Colonic mucosa (tissue), 4 donors: ENCODE measurements at regions not wholly inside any gene's neighbourhood (a gene's known extent, or its start where the extent isn't known, plus 50 kb on each side); places are given as distances from the start of the nearest gene placed in this dataset.

Experiments
- DNase-seq: peaks from one replicate; pipeline ENCODE4 v3.0.0-alpha.2; 2020
- H3K27ac ChIP-seq: fragments of 200-600 bp; one replicate; pipeline ENCODE4 v1.8.0; 2021
- H3K27me3 ChIP-seq: fragments of 200-600 bp; one replicate; pipeline ENCODE4 v1.8.0; 2021
- H3K36me3 ChIP-seq: fragments of 200-600 bp; one replicate; pipeline ENCODE4 v1.8.0; 2021
- H3K4me1 ChIP-seq: fragments of 200-600 bp; one replicate; pipeline ENCODE4 v1.8.0; 2021; ENCODE audit warnings: mild to moderate bottlenecking
- H3K4me3 ChIP-seq: fragments of 200-600 bp; one replicate; pipeline ENCODE4 v1.8.0; 2021
- H3K9ac ChIP-seq, 2 donors: one replicate each; pipeline ENCODE4 v1.7.0; 2013; ENCODE audit warnings: control low read depth in 2 of 2, low read depth in 2 of 2, low read length in 2 of 2
- H3K9me3 ChIP-seq: fragments of 200-600 bp; one replicate; pipeline ENCODE4 v1.8.0; 2021
- intact Hi-C: fragments of 100-400 bp; cut with DNase I; formaldehyde crosslinking; loops from one replicate; pipeline ENCODE4 v1.14.1; 2022
- TF ChIP-seq, protein P1 (sequence below): fragments of 200-600 bp; IDR thresholded peaks from one replicate; pipeline ENCODE4 v1.8.0; 2022; ENCODE audit warnings: antibody characterized with exemption, mild to moderate bottlenecking
- donor health status: healthy.
- donor health status: DM: no; HTN: no; CAD: no.
- donor health status: DM: no; HTN: no; CAD: no.

DNA sequence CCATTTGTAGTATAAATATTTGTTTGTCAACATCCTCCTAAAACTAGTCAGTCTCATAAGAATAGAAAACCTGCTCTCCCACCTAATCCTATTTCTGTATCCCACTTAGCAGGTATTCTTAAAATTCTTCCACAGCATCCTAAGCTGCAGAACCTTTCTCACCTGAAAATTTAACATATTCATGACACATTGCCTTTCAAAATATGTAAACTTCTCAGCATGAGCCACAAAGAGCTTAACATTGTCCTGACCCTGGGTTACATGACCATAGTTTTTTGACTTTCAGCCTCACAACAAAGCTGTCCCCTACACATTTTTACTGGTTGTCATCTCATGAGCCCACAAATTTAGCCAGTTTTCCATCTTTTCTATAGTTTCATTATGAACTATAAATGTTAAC lies 712.1 kb downstream of the LTN1 start:
- TF ChIP-seq, protein P1, sequence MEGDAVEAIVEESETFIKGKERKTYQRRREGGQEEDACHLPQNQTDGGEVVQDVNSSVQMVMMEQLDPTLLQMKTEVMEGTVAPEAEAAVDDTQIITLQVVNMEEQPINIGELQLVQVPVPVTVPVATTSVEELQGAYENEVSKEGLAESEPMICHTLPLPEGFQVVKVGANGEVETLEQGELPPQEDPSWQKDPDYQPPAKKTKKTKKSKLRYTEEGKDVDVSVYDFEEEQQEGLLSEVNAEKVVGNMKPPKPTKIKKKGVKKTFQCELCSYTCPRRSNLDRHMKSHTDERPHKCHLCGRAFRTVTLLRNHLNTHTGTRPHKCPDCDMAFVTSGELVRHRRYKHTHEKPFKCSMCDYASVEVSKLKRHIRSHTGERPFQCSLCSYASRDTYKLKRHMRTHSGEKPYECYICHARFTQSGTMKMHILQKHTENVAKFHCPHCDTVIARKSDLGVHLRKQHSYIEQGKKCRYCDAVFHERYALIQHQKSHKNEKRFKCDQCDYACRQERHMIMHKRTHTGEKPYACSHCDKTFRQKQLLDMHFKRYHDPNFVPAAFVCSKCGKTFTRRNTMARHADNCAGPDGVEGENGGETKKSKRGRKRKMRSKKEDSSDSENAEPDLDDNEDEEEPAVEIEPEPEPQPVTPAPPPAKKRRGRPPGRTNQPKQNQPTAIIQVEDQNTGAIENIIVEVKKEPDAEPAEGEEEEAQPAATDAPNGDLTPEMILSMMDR: no peak
- intact Hi-C loops: no loop called here
- Histone ChIP-seq H3K9me3 (no peaks in the 10 kb centered on the region), H3K27me3 (no peaks in the 10 kb centered on the region), H3K9ac (no peak overlapping the region), H3K36me3 (no peaks in the 10 kb centered on the region), H3K4me1 (no peaks in the 10 kb centered on the region), H3K27ac (no peak overlapping the region), H3K4me3 (no peak overlapping the region)
- no peak for DNase-seq

DNA sequence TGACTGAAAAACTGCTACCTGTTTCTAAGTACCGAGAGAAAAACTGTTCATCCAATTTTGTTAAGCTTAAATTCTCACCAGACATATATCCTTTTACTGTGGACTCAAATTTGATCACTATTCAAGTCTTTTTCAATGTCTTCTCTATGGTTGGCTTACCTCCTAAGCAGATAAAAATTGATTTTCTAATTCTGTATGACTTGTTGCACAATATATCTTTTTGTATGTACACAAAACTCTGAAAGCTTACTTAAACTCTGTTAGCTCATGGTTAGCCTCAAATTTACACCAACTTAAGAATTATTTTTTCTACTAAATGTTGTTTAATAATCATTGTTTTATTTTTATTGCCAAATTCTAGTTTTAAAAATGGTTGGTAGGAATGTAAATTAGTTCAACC lies 715.4 kb downstream of the LTN1 start:
- Histone ChIP-seq H3K27me3 (no peaks in the 10 kb centered on the region), H3K36me3 (no peaks in the 10 kb centered on the region), H3K4me1 (no peaks in the 10 kb centered on the region), H3K4me3 (no peak overlapping the region), H3K9ac (no peak overlapping the region), H3K27ac (no peak overlapping the region), H3K9me3 (no peaks in the 10 kb centered on the region)
- intact Hi-C loops: no loop called here
- TF ChIP-seq, protein P1: no peak
- DNase-seq: no peak

DNA sequence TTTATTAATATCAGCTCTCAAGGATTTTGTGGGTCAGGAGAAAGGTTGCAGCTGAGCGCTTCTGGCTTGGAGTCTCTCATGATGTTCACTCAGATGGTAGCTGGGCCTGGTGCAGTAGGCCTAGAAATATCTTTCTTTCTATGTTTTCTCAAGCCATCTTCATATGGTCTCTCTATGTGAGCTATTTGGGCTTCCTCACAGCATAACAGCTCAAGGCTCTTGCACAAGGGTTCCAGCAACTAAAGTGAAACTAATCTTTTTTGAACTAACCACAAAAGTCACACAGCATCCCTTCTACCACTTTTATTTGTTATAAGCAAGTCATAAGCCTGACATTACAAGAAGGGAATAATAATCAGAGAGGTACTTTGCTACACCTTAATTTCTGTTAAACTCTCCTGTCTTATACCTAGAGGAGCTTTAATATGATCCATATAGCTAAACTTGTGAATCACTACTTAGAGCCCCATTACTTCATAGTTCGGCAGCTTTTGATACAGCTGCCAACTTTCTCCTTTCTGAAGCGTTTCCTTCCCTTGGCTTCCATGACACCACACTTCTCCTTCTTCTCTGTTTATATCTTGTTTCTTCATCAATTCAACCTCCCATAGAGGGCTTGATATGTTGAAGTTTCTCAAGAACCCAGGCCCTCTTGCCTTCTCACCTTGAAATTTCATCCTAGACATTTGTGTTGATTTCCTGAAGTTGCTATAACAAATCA lies 720.2 kb downstream of the LTN1 start:
- TF ChIP-seq, protein P1: no peak
- Histone ChIP-seq H3K27ac (no peak overlapping the region), H3K4me1 (no peaks in the 10 kb centered on the region), H3K36me3 (no peaks in the 10 kb centered on the region), H3K4me3 (no peak overlapping the region), H3K27me3 (no peaks in the 10 kb centered on the region), H3K9ac (no peak overlapping the region), H3K9me3 (no peaks in the 10 kb centered on the region)
- intact Hi-C loops: no loop called here
- no peak for DNase-seq

DNA sequence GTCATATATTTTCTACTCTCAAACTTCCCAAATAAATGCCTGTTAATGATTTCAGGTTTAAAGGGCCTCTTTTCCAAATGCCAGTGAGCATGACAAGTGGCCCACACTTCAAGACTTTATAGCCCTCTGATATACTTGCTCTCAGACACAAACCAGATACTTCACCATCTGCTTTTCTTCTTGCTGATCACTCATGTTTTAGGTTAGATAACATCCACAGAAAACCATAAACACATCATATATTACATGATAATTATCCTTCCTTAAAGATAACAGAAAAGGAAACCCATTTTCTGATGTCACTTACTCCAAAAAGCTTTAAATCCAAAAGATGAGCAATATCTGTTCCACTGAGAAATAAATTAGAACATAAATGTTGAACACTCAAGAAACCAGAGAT lies 723.5 kb downstream of the LTN1 start:
- H3K9ac ChIP-seq: no peak overlapping the region
- intact Hi-C loops: no loop called here
- no peak overlapping the region for H3K4me3 ChIP-seq
- no peaks in the 10 kb centered on the region for H3K4me1 ChIP-seq
- H3K27ac ChIP-seq: no peak overlapping the region
- no peaks in the 10 kb centered on the region for H3K36me3 ChIP-seq
- no peaks in the 10 kb centered on the region for H3K9me3 ChIP-seq
- no peak for DNase-seq
- H3K27me3 ChIP-seq: no peaks in the 10 kb centered on the region
- TF ChIP-seq, protein P1: no peak

DNA sequence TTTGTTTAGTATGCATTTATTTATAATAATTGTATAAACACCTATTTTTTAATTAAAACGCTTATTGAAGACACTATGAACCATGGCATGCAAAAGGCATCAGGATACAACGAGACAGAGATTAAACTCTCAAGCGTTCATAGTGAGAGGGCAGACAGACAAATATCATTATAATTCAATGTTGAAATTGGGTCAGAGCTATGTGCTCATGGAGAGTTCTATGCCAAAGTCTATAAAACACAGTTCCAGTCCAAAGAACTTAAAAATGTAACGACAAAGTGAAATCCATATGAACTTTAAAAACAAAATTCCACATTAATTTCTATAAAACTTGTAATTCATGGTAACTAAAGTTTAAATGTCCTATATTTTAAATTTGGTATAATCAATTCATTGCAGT lies 724.0 kb downstream of the LTN1 start:
- H3K4me3 ChIP-seq: no peak overlapping the region
- no peaks in the 10 kb centered on the region for H3K27me3 ChIP-seq
- no peaks in the 10 kb centered on the region for H3K36me3 ChIP-seq
- H3K4me1 ChIP-seq: no peaks in the 10 kb centered on the region
- TF ChIP-seq, protein P1: no peak
- intact Hi-C loops: no loop called here
- no peaks in the 10 kb centered on the region for H3K9me3 ChIP-seq
- H3K9ac ChIP-seq: no peak overlapping the region
- DNase-seq: no peak
- H3K27ac ChIP-seq: no peak overlapping the region
